ENCODE measurements at regions not wholly inside any gene's neighbourhood (a gene's known extent, or its start where the extent isn't known, plus 50 kb on each side); places are given as distances from the start of the nearest gene placed in this dataset.
"Not testable (repeated sequence)": the region's sequence is repeated elsewhere in the genome, so short reads cannot be mapped to it uniquely, and the experiment has no call there.

DNA sequence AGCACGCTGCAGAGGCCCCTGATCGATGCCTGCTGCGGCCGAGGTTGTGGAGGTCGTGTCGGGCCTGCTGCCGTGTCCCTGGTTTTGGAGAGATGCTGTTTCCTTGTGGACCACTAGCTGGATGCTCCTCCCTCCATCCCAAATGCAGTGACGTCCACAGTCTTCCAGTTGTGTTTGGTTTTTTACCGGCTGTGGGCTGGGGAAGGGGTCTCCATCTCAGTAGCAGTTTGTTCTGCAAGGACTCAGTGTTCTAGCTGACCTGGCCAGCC lies 143.0 kb upstream of the SHH start:
- no peak for DNase-seq

DNA sequence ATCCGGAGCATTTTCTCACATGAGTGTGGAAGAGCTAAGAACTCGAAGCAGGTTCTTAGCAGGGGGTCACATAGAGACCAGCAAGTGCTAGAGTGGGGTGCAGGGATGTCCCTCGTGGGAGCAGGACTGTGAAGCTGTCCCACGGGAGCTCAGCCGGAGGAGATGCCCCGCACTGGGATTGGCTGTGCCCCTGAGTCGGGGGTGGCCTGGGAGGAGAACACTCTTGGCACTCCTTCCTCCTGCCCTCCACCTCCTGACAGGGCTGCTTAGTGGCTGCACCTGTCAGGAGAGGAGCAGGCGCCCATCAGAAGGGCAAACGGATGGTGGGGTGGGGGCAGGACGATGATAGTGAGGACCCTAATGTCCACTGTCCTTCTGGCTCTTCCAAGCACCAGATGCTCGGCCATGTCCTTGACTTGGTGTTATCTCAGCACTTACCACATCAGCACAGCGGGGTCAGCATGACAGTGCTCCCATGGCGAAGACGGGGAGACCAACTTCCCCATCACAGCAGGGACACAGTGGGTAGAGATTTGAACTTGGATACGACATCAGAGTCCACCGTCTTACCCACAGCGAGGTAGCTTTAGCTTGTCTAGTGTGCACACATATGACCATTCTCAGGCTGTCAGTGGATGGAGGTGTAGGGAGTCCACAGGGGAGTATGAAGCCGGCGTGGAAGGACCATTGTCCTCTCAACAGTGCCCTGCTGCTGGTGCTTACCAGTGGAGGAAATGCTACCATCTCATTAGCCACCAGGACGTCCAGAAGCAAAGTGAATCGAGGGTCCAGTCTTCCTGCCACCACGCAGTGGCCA lies 142.5 kb upstream of the SHH start:
- DNase-seq: no peak

DNA sequence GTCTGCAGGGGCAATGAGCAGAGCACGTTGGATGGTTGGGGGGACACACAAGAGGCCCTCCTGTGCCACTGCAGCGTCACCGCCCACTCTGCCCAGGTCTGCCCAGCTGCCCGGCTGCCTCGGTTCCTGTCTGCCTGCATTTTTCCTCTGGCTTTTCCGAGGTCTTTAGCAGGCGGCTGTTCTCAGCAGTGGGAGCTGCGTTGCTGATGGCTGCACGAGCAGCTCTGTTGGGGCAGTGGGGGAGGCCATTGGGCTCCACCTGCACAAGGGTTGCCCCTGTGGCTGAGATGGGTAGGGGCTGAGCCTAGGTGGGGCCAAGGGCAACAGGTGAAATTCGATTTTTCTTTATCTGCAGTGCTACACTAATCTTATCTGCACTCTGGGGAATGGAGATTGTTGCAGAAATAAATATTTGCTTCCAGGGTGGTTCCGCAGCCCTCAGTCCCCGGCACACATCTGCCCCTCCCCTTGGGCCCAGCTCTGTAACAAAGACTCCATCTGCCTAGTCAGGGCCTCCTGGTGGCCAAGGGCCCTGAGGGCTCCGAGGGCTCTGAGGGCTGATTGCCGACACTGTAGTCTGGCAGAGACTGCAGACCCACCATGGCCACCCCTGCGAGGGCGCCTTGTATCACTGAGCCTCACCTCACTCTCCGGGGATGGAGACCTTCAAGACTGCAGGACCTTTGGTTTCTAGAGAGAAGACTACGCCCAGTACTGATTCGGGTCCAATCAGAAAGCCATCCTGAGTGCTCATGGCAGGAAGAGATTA lies 141.7 kb upstream of the SHH start:
- DNase-seq: no peak

DNA sequence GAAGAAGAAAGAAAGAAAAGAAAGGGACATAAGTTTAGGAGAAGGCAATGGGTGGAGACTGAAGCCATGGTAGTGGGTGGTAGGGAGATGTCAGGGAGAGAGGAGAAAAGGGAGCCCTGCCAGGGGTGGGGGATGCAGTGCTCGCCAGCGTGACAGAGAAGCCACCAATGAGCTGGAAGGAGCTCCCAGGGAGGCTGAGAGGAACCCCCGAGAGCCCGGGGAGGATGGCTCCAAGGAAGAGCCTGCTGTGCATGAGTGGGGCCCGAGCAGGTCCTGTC lies 141.2 kb upstream of the SHH start:
- DNase-seq: no peak

DNA sequence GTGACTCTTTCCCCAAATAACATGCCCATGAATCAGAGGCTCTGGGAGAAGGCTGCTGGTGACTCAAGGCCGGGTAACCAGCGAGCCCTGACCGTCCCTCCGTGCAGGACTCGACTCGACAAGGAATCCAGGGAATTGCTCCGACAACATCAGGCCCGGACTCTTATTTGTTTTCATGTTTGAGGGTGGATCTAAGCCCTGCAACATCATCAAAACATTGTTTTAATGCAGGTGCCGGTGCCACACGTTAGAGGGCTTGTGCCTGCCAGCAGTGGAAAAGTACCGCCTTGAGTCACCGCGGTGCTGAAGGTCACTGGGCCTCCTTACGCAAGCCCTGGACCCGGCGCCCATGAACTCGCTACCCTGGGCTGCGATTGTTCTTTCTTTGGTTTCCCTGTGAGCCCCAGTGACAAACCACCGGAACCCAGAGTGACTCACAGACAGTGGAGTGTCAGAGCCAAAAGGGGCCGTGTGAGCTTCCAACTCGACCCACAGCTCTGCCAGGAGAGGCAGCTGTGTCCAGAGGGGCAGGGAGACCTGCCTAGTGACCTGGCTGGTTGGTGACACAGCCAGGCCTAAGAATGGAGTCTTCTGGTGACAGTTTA lies 139.4 kb upstream of the SHH start:
- DNase-seq: no peak

DNA sequence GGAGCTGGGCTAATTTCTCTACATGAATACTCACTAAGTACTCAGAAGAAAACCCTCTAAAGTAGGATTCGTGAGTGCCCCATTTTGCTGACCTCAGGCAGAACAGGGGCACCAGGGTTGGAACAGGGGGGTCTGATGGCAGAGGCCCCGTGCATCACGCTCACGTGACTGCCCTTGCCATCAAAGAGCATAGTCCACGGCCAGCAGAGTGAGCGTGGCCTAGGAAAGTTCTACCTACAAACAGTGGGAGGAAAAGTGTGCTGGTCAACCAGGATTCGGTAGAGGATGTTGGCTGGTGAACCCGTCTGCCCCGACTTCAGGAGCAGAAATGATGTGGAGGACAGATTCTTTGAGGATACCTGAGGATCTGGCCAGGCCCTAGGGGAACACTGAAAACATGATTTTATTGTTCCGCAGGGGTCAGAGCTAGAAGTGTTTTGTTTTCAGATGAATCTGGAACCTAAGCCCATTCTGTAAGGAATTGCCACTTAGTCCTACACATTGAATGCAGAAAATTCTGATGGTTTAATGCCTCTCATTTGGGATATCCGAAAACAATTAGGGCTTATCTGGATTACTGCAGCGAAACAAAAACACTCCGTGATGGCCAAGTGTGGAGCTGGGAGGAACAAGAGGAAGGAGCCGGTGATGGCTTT lies 138.8 kb upstream of the SHH start:
- no peak for DNase-seq

DNA sequence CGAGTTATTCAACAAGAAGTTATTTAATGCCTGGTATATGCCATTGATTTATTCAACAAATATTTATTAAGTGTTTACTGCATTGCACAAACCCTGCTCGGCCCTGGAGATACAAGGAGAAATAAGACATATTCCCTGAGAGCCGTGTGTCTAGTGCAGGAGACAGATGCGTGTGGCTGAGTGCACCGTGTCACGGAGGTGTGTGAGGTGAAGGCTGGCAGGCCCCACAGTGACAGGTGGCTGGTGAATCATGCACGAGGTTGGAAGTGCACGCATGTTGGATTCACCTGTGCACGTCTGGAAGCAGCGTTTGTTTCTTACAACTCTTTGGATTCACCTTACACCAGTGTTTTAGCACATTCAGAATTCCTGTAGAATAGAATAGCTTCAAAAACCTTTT lies 136.6 kb upstream of the SHH start:
- DNase-seq: no peak

DNA sequence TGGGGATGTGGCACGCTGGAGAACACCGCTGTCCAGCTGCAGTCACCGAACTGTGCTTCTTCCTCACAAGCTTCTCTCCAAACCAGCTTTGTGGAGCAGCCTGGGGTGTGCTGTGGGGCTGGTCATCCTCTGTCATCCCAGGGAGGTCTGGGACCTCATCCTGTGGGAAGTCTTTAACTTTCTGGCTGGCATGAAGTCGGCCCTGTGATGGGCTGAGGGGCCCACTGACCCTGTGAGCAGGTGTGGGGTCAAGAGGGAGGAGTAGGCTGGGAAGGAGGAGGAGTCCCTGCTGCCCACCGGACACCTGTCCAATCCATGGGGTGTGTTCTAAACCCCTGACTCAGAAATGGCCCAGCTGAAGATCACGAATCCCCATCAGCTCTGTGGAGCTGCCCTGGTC lies 136.2 kb upstream of the SHH start:
- DNase-seq: no peak

DNA sequence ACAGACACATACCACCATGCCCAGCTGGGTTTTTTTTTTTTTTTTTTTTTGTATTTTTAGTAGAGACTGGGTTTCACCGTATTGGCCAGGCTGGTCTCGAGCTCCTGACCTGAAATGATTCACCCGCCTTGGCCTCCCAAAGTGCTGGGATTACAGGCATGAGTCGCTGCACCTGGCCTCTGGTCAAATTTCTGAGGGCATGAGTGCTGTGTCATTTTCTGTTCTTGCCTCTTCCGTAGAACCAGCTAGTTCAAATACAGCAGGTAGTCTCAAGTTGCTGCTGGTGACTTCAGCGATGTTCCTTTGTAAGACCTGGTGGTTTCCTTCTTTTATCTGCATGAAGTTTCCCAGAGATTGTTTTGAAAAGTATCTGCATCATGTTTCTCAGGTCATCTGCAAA lies 134.8 kb upstream of the SHH start:
- no peak for DNase-seq

DNA sequence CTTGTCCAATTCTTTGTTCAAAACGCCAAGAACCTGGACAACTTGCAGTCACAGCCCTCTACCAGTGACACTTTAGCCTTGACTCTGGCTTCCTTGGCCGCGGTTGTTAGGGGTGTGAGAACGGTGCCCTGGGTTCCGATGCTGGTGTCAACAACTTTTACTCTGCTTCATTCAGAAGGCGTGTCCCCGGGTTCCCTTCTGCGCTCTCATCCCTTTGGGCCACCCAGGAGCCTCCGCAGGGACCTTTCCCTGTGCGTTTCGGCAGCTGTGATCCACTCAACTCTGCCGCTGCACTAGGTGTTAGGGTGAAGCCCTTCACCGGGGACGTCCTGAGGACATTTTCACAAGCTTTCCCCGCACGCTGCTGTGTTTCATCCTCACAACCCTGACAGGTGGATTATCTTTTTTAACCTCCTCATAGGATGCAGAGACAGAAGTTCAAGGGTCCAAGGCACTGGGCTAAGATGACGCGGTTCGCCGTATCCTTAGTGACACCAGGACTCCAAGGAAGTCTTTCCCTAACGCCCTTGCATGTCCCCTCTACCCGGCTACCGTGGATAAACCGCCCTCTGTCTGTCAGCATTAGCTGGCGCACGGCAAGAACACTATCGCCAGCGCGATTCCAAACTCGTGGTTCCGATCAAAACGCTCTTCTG lies 133.5 kb upstream of the SHH start:
- DNase-seq: no peak

DNA sequence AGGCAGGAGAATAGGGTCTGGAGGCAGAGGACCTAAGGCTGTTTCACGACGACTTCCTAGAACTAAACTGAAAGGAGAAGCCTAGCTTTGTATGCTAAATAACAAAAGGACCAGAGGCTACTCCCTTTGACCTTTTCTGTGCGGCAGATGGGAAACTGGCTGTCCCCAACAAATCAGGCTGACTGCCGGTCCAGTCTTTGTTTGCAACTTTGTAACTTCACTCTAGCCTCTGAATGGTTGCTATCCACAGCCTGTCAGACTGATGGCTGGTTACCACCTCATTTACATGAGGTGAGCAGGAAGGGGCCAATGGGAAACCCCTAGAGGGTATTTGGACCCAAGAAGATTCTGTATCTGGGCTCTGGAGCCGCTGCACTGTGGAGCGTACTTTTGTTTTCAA lies 132.6 kb upstream of the SHH start:
- DNase-seq: no peak

DNA sequence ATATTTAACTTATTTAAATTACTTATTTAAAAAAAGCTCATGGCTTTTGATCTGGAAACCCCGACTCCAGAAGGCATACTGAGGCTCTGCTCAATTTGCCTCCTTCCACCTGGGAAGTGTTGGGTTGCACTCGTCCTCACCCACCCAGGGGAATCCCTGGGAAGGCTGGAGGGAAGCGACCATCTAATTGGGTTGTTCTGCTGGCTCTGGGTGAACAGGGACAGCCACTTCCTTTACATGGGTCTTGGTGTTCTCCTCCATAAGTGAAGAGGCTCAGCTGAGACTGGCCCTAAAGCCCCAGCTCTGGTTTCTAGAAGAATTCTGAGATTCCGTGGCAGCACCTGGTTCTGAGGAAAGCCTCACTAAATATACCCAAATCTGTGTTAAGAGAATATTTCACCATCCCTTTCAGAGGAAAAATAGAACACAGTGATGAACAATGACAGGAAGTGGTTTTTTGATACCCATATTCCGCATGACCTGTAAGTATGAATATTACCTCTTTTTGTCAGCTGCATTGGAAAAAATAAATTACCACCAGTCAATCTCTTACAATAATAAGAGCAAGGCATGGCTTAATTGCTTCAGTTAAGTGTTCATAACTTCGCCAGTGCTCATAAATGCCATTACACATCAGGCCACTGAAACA lies 131.1 kb upstream of the SHH start:
- DNase-seq: no peak

DNA sequence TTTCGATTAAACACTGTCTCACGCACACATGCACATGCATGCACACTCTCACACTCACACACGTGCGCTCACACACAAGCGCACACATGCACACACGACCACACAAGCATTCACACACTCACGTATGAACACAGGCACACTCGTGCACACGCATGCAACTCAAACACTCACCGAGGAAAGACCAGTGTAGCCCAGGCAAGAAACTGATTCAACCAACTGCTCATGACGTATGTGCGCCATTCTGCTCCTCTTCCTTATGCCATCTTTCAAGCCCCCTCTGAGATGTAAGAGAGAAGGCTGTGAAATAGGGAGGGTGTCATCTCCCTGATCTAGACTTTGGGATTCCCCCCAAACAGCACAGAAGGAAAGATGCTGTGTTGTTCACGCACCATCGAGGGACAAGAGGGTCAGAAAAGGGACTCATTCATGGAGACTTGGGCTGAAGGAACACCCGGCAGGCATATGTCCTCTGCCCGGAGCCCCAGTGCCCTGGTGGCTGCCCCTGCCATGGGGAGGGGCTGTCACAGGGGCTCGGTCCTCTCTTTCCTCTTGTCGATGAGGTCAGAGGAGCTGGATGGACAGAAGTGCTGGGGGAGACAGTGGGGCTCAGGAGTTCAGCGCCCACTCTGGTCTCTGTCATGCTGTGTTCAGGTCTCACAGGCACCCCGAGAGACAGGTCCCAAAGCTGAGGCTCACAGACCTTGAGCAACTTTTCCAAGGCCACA lies 130.1 kb upstream of the SHH start:
- DNase-seq: no peak

DNA sequence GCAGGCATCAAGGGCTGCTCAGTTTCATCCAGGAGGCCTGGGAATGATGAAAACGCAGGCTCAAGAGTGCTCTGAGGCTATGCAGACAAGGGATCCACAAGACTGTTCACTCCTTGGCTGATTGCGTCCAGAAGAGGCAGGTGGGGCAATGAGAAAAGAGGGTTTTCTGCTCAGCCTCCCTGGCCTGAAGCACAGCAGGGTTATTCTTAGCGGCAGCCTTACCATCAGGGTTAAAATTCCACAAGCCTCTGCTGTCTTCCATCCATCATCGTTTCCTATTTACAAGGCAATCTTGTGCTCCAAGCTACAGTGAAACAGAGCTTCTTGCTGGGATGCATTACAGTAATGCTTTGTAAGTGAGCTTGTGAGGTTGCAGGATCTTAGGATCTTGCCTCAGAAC lies 129.4 kb upstream of the SHH start:
- no peak for DNase-seq

DNA sequence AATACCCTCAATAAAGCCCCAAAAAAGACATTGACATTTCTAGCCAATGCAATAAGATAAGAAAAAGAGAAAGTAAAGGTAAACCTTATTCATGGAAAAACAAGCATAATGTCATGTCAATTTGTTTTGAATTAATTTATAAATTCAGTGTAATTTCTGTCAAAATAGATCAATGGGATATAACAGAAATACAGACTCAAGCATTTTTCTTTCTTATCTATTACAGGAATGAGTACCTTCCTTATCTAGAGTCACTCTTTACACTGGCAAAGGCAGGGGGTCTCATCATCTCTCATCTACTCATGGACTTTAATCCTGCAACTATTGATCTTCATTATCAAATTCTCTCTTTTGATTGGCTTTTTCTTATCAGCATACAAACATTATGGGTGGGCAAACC lies 127.1 kb upstream of the SHH start:
- DNase-seq: no peak

DNA sequence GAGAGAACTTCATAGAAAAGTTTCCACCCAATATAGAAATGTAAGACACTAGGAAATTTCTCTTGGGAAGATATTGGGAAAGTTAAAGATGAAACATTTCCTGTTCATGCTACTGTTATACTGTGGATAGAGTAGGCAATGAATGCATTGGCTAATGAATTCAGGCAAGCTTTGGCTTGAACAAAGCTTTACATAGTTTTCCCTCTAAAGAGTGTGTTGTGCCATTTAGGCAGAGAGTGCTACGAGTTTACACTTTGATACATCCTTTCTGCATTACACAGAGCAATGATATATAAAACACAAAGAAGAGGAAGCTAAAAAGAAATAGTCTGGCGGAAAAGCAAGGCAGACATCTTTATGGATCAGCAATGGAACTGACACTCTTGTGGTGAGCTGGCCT lies 125.9 kb upstream of the SHH start:
- DNase-seq: no peak

DNA sequence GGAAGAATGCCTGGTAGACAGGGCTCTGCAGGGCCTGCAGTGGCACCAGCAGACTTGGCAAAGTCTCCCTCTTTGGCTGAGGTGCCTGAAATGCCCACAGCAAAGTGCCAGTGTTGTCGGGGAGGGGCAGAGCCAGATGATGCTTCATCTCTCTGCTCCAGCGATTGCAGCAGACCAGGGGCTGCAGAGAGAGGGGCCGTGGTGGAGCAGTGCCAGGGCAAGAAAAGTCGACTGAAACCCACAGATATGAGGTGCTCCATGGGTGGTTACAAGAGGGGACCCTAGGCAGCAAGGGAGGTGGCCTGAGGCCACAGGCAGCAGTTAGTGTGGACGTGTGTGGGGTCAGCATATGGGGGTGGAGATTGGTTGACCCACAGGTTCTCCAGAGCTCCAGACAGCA lies 123.5 kb upstream of the SHH start:
- no peak for DNase-seq

DNA sequence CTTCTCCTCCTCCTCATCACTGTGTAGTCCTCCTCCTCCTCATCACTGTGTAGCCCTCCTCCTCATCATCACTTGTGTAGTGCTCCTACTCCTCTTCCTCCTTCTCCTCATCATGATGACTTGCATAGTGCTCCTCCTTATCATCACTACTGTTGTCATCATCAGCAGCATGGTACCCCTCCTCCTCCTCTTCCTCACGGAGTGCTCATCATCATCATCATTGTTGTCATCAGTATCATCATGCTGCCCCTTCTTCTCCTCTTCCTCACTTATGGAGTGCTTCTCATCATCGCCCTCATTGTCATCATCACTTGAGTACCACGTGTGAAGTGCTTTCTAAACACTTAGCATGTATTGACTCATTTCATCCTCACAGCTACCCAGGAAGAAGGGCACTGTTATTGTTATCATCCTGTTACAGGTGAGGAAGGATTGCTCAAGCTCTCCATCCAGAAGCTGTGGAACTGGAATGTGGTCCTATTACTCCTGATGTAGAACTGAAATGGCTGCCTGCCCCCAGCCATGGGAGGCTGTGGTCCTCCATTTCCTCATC lies 122.8 kb upstream of the SHH start:
- no peak for DNase-seq

DNA sequence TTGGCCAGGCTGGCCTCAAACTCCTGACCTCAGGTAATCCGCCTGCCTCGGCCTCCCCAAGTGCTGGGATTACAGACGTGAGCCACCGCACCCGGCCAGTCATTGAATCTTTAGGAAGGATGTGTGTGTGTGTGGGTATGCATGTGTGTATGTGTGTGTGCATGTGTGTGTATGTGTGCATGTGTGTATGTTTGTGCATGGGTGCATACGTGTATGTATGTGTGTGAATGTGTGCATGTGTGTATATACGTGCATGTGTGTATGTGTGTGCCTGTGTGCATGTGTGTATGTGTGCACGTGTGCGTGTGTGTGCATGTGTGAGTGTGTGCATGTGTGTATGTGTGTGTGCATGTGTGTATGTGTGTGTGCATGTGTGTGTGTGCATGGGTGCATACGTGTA lies 120.1 kb upstream of the SHH start:
- DNase-seq: not testable (repeated sequence)

DNA sequence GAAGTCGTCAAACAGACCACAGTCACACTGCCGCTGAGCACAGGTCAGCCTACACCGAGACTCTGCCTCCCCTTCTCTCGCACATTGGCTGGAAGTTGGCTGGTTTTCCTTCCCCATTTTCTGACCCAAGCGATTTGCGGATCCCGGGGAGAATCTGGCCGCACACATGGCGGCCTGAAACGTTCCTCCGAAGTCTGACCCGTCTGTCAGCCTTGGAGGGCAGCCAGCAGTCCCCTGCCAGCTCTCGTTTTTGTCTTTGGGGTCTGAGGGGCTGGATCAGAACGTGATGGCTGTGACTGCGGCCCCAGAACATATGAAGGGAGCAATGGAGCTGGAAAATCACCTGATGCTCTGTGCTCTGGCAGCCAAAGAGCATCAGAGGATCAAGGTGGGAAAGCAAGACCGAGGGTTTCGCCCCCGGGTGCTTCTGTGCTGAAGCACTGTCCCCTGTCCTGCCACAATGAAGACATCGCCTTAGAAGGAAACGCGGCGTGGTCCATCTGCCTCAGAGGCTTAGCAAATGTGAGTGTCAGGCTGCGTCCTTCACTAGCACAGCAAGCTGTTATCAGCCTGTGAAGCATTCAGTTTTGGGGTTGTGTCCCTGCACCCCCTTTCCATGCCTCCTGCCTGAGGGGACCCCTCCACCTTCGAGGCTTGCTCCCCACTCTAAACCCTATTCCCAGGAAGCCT lies 119.3 kb upstream of the SHH start:
- no peak for DNase-seq

DNA sequence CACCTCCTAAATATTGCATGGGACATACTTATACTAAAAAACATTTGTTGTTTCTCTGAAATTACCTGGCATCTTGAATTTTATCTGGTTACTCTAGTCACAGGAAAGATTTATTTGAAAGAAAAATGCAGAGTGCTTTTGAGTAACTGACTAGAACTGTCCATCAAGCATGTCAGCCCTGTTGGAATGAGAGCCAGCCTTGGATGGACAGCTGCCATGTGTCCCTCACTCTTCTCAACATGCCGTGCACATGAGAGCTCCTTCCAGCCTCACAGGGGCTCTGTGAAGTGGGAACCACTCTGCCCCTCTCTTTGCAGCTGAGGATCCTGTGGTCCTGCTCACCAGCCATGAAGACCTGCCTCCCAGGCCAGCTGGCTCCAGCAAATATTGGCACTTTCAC lies 118.3 kb upstream of the SHH start:
- no peak for DNase-seq

DNA sequence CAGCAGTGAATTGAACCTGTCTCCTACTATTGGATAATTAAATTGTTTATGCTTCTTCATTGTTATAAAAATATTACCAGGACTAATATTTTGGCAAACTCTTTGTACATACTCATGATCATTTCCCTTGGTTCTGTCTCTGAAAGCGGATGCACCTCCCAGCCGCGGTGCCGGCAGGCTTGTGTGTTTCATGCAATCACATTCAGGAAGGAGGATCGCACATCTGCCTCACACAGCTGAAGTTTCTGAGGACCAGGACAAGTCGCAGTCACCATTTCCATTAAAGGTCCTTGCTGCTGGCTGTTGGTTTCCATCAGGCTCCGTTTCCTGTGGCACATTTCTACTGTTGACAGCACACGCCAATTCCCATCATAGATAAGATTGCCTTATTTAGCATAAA lies 117.8 kb upstream of the SHH start:
- DNase-seq: no peak

Data from KG1 (cell line).